HuH-7.5 (cell line): ENCODE measurements at regions not wholly inside any gene's neighbourhood (a gene's known extent, or its start where the extent isn't known, plus 50 kb on each side); places are given as distances from the start of the nearest gene placed in this dataset.
"Not testable (repeated sequence)": the region's sequence is repeated elsewhere in the genome, so short reads cannot be mapped to it uniquely, and the experiment has no call there.

Experiments
- DNase-seq: peaks from one replicate; pipeline ENCODE4 v3.0.0; 2011; ENCODE audit warnings: low spot score

- DNase-seq: not testable (repeated sequence)
Observed at GRCh38 chr10:55899472-55900147, 461.4 kb downstream of the ZWINT start.

GRCh38 chr10:55897490-55897921 lies 463.6 kb downstream of the ZWINT start:
- no peak for DNase-seq

- DNase-seq: no peak
Observed at GRCh38 chr10:55892276-55892675, 468.8 kb downstream of the ZWINT start.

- no peak for DNase-seq
Observed at GRCh38 chr10:55881588-55881987, 479.5 kb downstream of the ZWINT start.

- no peak for DNase-seq
Observed at GRCh38 chr10:55873485-55873884, 487.6 kb downstream of the ZWINT start.

GRCh38 chr10:55870186-55870585 lies 490.9 kb downstream of the ZWINT start:
- no peak for DNase-seq

- DNase-seq: peak; percentile 10
Observed at GRCh38 chr10:55867848-55868247, 493.2 kb downstream of the ZWINT start.

- DNase-seq: no peak
Observed at GRCh38 chr10:55858730-55859129, 502.3 kb downstream of the ZWINT start.

- no peak for DNase-seq
Observed at GRCh38 chr10:55852900-55853299, 508.2 kb downstream of the ZWINT start.

- no peak for DNase-seq
Observed at GRCh38 chr10:55837273-55837672, 523.8 kb downstream of the ZWINT start.

- DNase-seq: no peak
Observed at GRCh38 chr10:55822096-55822495, 539.0 kb downstream of the ZWINT start.

- no peak for DNase-seq
Observed at GRCh38 chr10:55820478-55820877, 540.6 kb downstream of the ZWINT start.

GRCh38 chr10:55820071-55820470 lies 541.0 kb downstream of the ZWINT start:
- no peak for DNase-seq

GRCh38 chr10:55813451-55814170 lies 547.4 kb downstream of the ZWINT start:
- DNase-seq: no peak

- no peak for DNase-seq
Observed at GRCh38 chr10:55803055-55803454, 558.0 kb downstream of the ZWINT start.

GRCh38 chr10:55801353-55801661 lies 559.8 kb downstream of the ZWINT start:
- DNase-seq: no peak

GRCh38 chr10:55800602-55801352 lies 560.3 kb downstream of the ZWINT start:
- DNase-seq: no peak

GRCh38 chr10:55793024-55793423 lies 568.0 kb downstream of the ZWINT start:
- no peak for DNase-seq

GRCh38 chr10:55790276-55790675 lies 570.8 kb downstream of the ZWINT start:
- DNase-seq: not testable (repeated sequence)

GRCh38 chr10:55786461-55787050 lies 574.5 kb downstream of the ZWINT start:
- no peak for DNase-seq

GRCh38 chr10:55782181-55782580 lies 578.9 kb downstream of the ZWINT start:
- no peak for DNase-seq

GRCh38 chr10:55766212-55766611 lies 594.8 kb downstream of the ZWINT start:
- DNase-seq: no peak

- no peak for DNase-seq
Observed at GRCh38 chr10:55750458-55750857, 610.6 kb downstream of the ZWINT start.
